HEK293T (cell line): ENCODE measurements at regions not wholly inside any gene's neighbourhood (a gene's known extent, or its start where the extent isn't known, plus 50 kb on each side); places are given as distances from the start of the nearest gene placed in this dataset.

Source experiments
- CTCF ChIA-PET: fragments of 350-600 bp; formaldehyde crosslinking; extraction: SDS; loops from one replicate; lab custom pipeline; 2021; ENCODE audit warnings: antibody characterized with exemption, inconsistent platforms; lab: Yijun Ruan, JAX
- POLR2A ChIA-PET: fragments of 350-600 bp; formaldehyde crosslinking; extraction: SDS; loops from one replicate; lab custom pipeline; 2020; ENCODE audit warnings: antibody characterized with exemption, inconsistent platforms; lab: Yijun Ruan, JAX
- DNase-seq: peaks from one replicate; pipeline ENCODE4 v3.0.0; 2012; ENCODE audit warnings: mixed read lengths; ENCODE audit errors: extremely low spot score
- ARNT ChIP-seq: fragments of 450-650 bp; IDR thresholded peaks from 2 replicates; pipeline ENCODE4 v1.6.1; 2017; ENCODE audit warnings: mild to moderate bottlenecking
- BHLHE40 ChIP-seq: fragments of 450-650 bp; IDR thresholded peaks from 2 replicates; pipeline ENCODE4 v1.6.1; 2016; ENCODE audit warnings: mild to moderate bottlenecking, moderate library complexity, borderline replicate concordance
- CTBP1 ChIP-seq: fragments of 450-650 bp; IDR thresholded peaks from 2 replicates; pipeline ENCODE4 v1.6.1; 2016; ENCODE audit warnings: borderline replicate concordance
- ELF4 ChIP-seq: fragments of 450-650 bp; IDR thresholded peaks from 2 replicates; pipeline ENCODE4 v1.6.1; 2017; ENCODE audit warnings: antibody characterized with exemption
- FOXA1 ChIP-seq: fragments of 450-650 bp; IDR thresholded peaks from 2 replicates; pipeline ENCODE4 v1.6.1; 2016; ENCODE audit warnings: mild to moderate bottlenecking
- FOXK2 ChIP-seq: fragments of 450-650 bp; IDR thresholded peaks from 2 replicates; pipeline ENCODE4 v1.6.1; 2016; ENCODE audit warnings: mild to moderate bottlenecking
- FOXM1 ChIP-seq: fragments of 450-650 bp; IDR thresholded peaks from 2 replicates; pipeline ENCODE4 v1.6.1; 2017; ENCODE audit warnings: mild to moderate bottlenecking, borderline replicate concordance
- HDGF ChIP-seq: fragments of 450-650 bp; IDR thresholded peaks from 2 replicates; pipeline ENCODE4 v1.6.1; 2017; ENCODE audit warnings: antibody characterized with exemption, borderline replicate concordance
- L3MBTL2 ChIP-seq: fragments of 450-650 bp; conservative IDR thresholded peaks from 2 replicates; pipeline ENCODE4 v1.6.1; 2016; ENCODE audit warnings: mild to moderate bottlenecking
- LEF1 ChIP-seq: fragments of 450-650 bp; IDR thresholded peaks from 2 replicates; pipeline ENCODE4 v1.6.1; 2017; ENCODE audit warnings: mild to moderate bottlenecking, borderline replicate concordance
- NFRKB ChIP-seq: fragments of 450-650 bp; IDR thresholded peaks from 2 replicates; pipeline ENCODE4 v1.6.1; 2016; ENCODE audit warnings: mild to moderate bottlenecking, moderate library complexity
- SP1 ChIP-seq: fragments of 450-650 bp; IDR thresholded peaks from 2 replicates; pipeline ENCODE4 v1.6.1; 2017
- SUZ12 ChIP-seq: fragments of 450-650 bp; IDR thresholded peaks from 2 replicates; pipeline ENCODE4 v1.6.1; 2016; ENCODE audit warnings: mild to moderate bottlenecking
- TARDBP ChIP-seq: fragments of 450-650 bp; IDR thresholded peaks from 2 replicates; pipeline ENCODE4 v1.6.1; 2016
- ZNF384 ChIP-seq: fragments of 450-650 bp; IDR thresholded peaks from 2 replicates; pipeline ENCODE4 v1.6.1; 2016
- TF ChIP-seq, protein P1 (sequence below): fragments of 450-650 bp; IDR thresholded peaks from 2 replicates; pipeline ENCODE4 v1.6.1; 2016

DNA sequence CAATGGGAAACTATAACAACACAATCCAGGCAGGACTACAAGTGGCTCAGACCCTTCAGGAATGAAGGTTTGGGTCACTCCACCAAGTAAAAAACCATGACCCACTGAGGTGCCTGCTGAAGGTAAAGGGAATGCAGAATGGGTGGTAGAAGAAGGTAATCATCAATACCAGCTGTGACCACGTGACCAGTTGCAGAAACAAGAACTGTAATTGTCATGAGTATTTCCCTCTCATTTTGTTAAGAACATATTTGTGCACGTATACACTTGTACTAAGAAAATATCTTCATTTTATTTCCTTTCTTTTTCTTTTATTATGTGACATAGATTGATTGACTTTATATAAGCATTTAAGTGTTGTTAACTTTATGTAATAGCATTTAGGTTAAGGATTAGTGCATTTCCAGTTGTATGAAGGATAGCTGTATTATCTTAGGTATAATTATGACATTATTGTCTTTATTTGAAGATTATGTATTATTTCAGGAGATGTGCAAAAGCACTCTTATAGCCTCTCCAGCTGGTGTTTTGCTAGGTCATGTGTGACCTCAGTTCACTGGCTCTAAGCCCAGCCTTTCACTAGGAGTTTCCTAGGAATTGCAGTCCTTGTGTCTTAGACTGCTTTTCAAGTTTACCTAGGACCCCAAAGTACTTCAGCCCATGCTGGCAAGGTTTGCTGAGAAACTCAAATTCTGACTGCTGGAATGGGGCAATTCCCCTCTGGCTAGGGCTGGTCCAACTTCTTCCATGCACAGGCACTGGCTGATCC, 125.7 kb upstream of the DPP10 start:
- no peak for TF ChIP-seq BHLHE40
- ChIA-PET CTCF (no interaction called here), POLR2A (no interaction called here)
- DNase-seq = no peak

DNA sequence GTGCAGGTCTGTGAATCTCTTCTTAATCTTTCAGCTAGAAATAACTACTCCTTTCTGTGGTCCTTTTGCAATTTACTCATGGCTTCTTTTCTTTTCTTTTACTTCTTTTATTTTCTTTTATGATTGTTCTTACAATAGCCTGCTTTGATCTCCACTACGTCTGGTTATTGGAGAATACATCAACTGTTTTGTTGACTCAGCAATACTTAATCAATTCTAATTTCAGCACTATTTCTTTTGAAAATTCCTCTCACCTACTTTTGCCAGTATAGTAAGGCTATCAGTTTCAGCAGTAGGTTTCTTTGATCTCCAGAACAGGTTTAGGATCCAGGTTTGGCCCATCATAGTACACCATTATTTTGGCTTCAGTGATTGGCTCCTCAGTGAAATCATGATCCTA, 111.8 kb upstream of the DPP10 start:
- ChIA-PET CTCF (no interaction called here), POLR2A (no interaction called here)
- DNase-seq = no peak
- TF ChIP-seq, protein P1, sequence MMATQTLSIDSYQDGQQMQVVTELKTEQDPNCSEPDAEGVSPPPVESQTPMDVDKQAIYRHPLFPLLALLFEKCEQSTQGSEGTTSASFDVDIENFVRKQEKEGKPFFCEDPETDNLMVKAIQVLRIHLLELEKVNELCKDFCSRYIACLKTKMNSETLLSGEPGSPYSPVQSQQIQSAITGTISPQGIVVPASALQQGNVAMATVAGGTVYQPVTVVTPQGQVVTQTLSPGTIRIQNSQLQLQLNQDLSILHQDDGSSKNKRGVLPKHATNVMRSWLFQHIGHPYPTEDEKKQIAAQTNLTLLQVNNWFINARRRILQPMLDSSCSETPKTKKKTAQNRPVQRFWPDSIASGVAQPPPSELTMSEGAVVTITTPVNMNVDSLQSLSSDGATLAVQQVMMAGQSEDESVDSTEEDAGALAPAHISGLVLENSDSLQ = no peak
- TF ChIP-seq FOXK2 = no peak
- no peak for TF ChIP-seq FOXA1
- TF ChIP-seq SP1 = no peak
- no peak for TF ChIP-seq FOXM1
- TF ChIP-seq BHLHE40 = no peak
- no peak for TF ChIP-seq L3MBTL2
- no peak for TF ChIP-seq SUZ12
- TF ChIP-seq LEF1 = no peak
- no peak for TF ChIP-seq ZNF384
- TF ChIP-seq ARNT = no peak
- no peak for TF ChIP-seq TARDBP
- TF ChIP-seq NFRKB = no peak
- TF ChIP-seq CTBP1 = no peak
- no peak for TF ChIP-seq ELF4
- no peak for TF ChIP-seq HDGF

DNA sequence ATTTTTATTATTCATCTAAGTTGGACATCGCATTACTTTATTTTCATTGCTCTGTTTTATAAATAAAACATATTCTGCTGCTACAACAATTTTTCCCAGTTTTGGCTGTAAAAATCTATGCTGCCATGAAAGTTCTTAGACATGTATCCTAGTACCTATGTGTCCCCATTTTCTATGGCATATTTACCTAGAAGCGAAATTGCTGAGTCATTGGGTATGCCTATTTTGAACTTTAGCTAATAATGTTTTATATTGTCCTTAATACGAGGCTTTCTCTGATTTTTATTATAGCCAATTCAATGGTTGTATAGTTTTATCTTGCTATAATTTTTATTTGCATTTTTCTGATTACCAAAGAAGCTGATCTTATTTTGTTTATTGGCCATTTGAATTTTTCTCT, 110.5 kb upstream of the DPP10 start:
- CTCF ChIA-PET = no interaction called here
- POLR2A ChIA-PET = no interaction called here
- TF ChIP-seq FOXK2 = no peak
- TF ChIP-seq BHLHE40 = no peak
- TF ChIP-seq, protein P1 = no peak
- no peak for TF ChIP-seq L3MBTL2
- no peak for TF ChIP-seq ZNF384
- no peak for TF ChIP-seq SP1
- no peak for TF ChIP-seq FOXM1
- no peak for TF ChIP-seq FOXA1
- TF ChIP-seq LEF1 = no peak
- TF ChIP-seq CTBP1 = no peak
- TF ChIP-seq HDGF = no peak
- TF ChIP-seq ARNT = no peak
- no peak for TF ChIP-seq SUZ12
- TF ChIP-seq TARDBP = no peak
- TF ChIP-seq ELF4 = no peak
- no peak for DNase-seq

DNA sequence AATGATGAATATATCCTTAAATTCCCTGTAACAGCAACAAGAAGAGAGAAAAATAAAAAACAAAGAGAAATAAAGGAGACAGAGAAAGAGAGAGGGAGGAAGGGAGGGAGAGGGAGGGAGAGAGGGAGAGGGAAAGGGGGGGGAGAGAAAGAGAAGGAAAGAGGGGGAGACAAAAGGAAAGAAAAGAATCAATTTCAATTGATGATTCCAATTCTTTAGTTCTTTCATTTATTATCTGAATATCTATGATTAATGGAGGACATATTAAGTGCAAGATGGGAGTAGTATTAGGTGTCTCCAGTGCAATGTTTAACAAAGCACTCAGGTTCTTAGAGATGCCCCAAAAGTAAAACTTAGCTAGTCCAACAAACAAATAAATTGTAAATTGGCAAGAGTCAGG, 97.2 kb upstream of the DPP10 start:
- no peak for DNase-seq
- no peak for TF ChIP-seq TARDBP
- no peak for TF ChIP-seq ARNT
- no peak for TF ChIP-seq BHLHE40
- TF ChIP-seq, protein P1 = no peak
- no peak for TF ChIP-seq FOXA1
- no peak for TF ChIP-seq L3MBTL2
- no peak for TF ChIP-seq FOXM1
- no peak for TF ChIP-seq ELF4
- no peak for TF ChIP-seq LEF1
- TF ChIP-seq ZNF384 = no peak
- TF ChIP-seq SUZ12 = no peak
- no peak for TF ChIP-seq NFRKB
- no peak for TF ChIP-seq SP1
- CTCF ChIA-PET = no interaction called here
- POLR2A ChIA-PET = no interaction called here

DNA sequence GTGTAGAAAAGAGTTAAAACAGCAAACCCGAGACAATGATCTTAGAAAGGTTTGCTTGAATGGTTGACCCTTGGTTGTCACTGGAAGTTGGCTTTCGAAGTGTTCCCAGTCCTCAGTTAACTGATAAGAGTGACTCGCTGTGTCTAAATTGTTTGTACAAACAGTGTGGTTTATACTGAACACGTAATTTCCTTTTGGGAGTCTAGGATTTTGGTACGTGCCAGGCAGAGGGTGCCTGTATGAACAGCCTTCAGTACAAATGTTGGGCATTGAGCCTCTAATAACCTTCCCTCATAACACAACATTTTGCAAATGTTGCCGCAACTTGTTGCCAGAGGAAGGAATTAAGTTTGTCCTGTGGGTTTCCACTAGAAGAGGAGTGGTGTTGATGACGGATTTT, 95.8 kb upstream of the DPP10 start:
- ChIA-PET CTCF (no interaction called here), POLR2A (no interaction called here)
- DNase-seq = no peak
- TF ChIP-seq BHLHE40 = no peak
- TF ChIP-seq TARDBP = no peak
- TF ChIP-seq FOXK2 = no peak
- no peak for TF ChIP-seq ELF4
- TF ChIP-seq ARNT = no peak
- TF ChIP-seq FOXA1 = no peak
- no peak for TF ChIP-seq FOXM1
- no peak for TF ChIP-seq SUZ12
- TF ChIP-seq ZNF384 = no peak
- TF ChIP-seq, protein P1 = no peak
- TF ChIP-seq HDGF = no peak
- TF ChIP-seq CTBP1 = no peak
- no peak for TF ChIP-seq LEF1
- TF ChIP-seq NFRKB = no peak
- TF ChIP-seq L3MBTL2 = no peak
- TF ChIP-seq SP1 = no peak
